Retina (tissue), 1 donor: ENCODE measurements at regions not wholly inside any gene's neighbourhood (a gene's known extent, or its start where the extent isn't known, plus 50 kb on each side); places are given as distances from the start of the nearest gene placed in this dataset.

Experiments
- DNase-seq: peaks from one replicate; pipeline ENCODE4 v3.0.0-alpha.2; 2016

DNA sequence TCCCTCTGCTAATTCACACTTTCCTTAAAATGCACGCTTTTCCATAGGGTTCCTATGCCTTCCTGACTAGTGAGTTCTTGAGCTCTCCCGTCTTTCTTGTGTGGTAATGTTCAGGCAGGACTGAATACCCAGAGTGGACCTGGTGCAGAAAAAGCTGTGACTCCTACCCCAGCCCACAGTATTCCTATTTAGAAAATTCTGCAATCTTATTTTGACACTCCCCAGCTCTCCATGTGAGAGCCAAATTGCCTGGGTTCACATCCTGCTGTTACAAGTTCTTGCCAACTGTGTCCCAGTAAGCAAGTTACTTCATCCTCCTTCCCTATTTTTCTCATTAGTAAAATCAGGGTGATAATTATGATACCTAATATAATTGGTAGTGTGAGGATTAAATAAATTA, 290.8 kb upstream of the SLCO3A1 start:
- DNase-seq = no peak

DNA sequence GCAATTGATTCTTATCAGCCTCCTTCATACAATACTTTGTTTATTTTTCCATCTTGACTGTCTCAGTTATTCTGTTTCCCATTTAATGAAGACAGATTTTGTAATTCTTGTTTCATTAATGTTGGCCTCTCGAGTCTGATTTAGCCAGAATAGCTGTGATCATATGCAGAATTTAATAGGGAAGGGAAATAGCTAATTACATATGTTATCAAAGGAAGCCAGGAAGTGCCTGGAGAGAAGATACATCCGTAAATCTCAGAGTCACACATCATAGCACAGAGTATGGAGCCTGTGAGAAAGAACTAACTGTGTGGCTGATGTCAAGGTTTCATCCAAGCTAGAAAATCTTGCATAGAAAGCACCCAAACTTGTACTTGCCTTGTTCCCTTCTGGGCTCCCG, 288.9 kb upstream of the SLCO3A1 start:
- no peak for DNase-seq

- DNase-seq = no peak
Observed at GRCh38 chr15:91566141-91566540, 287.4 kb upstream of the SLCO3A1 start.

DNA sequence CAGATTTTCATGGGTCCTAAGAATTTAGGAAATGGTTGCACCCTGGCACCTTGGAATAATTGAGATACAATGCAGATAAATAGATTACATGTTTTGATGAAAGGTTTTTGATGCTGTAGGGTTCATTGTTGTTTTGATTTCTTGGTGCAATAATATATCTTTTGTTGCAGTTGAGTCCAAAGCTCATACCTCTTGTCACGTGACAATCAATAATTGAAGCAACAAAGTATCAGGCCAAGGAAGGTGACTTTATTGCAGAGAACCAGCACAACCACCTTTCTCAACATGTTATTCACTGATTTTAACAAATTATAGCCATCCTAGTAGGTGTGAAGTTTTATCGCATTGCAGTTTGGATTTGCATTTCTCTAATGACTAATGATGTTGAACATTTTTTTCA, 285.5 kb upstream of the SLCO3A1 start:
- DNase-seq = no peak

GRCh38 chr15:91572110-91572509, 281.4 kb upstream of the SLCO3A1 start:
- DNase-seq = no peak

- no peak for DNase-seq
Observed at GRCh38 chr15:91576096-91576495, 277.4 kb upstream of the SLCO3A1 start.

DNA sequence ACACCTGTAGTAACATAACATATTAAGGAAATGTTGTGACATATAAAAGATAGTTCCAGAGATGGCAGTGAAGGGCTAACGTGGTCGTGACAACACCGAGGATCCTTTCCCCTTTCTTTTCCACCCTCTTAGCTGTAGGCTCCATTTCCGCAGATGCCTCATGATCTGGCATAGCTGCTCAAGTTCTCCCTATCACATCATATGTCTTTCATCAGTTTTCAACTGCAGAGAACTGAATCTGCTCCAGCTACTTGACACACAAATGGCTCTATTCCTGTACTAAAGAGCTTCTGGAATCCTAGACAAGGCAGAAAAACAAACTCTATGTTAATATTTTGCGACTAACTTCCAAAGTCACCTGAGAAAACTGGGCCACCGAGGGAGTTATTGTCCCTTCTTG, 275.0 kb upstream of the SLCO3A1 start:
- no peak for DNase-seq

DNA sequence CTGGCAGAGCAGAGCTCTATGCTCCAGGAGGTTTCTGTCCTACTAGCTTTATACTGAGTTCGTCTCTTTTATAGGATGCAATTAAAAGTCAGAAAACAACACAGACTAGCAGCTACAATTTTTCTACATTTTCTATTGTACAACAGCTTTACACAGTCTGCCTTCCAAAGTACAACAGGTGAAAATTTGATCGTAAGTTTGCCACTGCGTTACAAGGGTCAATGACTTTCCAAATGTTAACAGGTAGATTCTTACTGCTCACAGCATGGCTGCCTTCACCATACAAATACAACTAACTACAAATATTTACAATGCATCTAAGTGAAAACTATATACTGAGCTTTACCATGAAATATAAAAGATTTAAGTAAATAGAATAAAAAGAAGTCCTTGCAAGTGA, 268.6 kb upstream of the SLCO3A1 start:
- no peak for DNase-seq

- no peak for DNase-seq
Observed at GRCh38 chr15:91586560-91586959, 266.9 kb upstream of the SLCO3A1 start.

GRCh38 chr15:91589360-91589759, 264.1 kb upstream of the SLCO3A1 start:
- DNase-seq = no peak

GRCh38 chr15:91592567-91592966, 260.9 kb upstream of the SLCO3A1 start:
- DNase-seq = no peak

GRCh38 chr15:91593067-91593466, 260.4 kb upstream of the SLCO3A1 start:
- no peak for DNase-seq

GRCh38 chr15:91593653-91594052, 259.9 kb upstream of the SLCO3A1 start:
- no peak for DNase-seq

- DNase-seq = no peak
Observed at GRCh38 chr15:91599261-91599660, 254.2 kb upstream of the SLCO3A1 start.

GRCh38 chr15:91603384-91604080, 250.0 kb upstream of the SLCO3A1 start:
- DNase-seq = no peak

GRCh38 chr15:91604122-91604521, 249.4 kb upstream of the SLCO3A1 start:
- DNase-seq = no peak

DNA sequence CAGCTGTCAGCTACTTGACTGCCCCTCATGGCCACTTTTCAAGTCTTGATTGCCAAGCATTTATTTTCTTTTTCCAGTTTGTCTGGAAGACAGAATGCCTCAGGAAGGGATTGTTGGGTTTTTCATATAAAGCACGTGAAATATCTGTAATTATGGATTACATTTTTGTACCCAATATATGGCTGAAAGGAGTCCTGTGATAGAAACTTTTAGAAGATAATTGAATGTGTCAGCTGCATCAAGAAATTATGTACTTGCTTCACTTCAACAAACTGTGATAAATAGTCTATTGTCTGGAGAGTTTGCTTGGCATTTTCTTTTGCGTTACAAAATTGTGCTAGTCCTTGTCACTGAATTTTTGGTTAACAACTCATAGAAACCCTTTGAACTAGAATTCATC, 247.9 kb upstream of the SLCO3A1 start:
- no peak for DNase-seq

DNA sequence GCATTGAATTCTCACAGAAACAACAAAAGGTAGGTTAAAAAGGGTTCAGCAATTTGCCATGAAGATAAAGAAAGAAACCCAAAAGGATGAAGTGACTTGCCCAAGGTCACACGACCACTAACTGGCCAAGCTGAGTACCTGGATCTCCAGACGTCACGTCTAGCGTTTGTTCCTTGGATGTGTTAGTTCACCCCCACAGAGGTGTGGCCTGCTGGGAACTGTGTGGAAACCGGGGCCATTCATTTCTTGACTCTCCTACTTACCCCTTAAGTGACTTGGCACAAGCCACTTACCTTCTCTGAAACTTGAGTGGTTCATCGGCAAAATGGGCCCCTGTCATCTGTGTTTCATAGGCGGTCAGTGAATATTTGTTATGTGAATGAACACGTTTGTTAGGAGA, 244.3 kb upstream of the SLCO3A1 start:
- DNase-seq = no peak

DNA sequence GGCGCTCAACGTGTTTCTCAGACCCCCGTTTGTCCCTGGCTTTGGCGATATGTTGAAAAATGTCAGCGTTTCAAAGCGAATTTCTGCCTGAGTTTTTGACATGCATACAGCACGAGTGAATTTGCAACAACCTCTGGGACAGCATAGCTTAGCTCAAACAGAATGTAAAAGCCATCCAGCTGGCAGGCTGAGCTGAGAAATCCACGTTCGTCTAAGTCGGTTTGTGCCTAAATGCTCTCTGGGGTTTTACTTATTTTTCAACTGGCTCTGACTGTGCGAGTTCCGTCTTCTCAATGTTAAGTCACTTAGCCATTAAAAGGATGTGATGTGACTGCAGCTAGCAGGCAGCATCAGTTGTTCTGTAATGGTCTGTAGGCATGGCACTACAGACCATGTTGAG, 243.5 kb upstream of the SLCO3A1 start:
- DNase-seq = peak; percentile 33

GRCh38 chr15:91611561-91612323, 241.8 kb upstream of the SLCO3A1 start:
- no peak for DNase-seq

DNA sequence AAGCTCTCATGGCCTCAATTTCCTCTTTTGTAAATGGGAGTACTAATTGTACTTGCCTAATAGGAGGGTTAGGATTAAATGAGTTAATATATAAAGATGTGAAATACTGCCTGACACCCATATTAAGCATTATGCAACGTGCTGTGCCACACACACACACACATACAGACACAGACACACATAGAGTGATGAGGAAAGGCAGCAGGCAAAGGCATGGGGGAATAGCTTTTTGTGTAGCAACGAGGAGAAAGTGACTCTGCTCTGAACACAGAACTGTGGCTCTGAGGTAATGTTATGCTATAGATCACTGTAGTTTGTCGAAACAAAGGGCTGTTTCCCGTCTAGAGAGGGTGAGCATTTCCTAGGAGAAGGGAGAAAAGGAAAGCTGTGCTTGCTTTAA, 233.3 kb upstream of the SLCO3A1 start:
- no peak for DNase-seq

DNA sequence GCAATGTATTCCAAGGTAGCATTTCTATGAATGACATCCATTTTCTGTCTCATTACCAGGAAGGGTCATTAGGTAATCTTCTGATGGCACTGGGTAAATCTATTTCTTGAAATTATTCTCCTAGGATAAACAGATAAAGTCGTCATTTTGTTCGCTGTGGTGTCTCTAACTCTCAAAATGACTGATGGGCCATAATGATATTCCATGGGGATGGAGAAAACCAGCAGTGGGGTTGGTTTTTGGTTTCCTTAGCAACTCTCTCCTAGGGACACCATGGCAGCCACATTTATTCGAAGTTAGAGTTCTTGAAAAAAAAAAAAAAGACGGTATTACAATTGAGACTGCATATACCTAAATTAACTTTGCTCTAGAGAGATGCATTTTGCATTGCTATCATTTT, 231.3 kb upstream of the SLCO3A1 start:
- no peak for DNase-seq

DNA sequence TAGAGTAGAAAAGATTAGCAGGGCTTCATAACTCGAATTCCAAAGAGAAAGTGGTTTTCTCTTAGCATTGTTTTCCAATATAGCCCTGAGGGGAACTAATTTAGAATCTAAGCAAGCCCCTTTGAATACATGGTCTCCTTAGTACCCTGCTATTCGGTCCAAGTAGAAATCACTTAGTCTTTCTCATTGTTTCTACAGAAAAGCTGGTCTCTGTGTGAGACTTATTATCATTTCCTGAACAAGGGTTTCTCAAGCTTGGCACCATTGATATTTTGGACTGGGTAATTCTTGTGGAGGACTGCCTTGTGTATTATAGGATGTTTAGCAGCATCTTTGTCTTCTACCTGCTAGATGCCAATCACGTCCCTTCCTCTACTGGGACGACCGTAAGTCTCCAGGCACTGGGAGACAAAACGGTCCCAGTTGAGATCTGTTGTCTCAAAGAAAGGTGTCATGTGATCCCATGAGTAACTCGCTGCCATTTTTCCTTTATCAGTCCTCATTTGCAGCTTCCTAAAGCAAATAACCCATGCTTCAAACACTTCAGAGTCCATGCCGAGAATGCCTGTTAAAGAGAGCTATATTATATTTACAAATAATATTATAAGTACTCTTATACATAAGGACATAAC, 230.7 kb upstream of the SLCO3A1 start:
- DNase-seq = no peak

GRCh38 chr15:91624353-91624968, 229.0 kb upstream of the SLCO3A1 start:
- DNase-seq = no peak
